Parathyroid adenoma (tissue), 2 donors: ENCODE measurements at regions not wholly inside any gene's neighbourhood (a gene's known extent, or its start where the extent isn't known, plus 50 kb on each side); places are given as distances from the start of the nearest gene placed in this dataset.

Experiments
- H2AFZ ChIP-seq: fragments of 300-600 bp; sonication (generic); one replicate; pipeline ENCODE4 v1.7.0; 2017; ENCODE audit warnings: antibody characterized with exemption, mild to moderate bottlenecking
- H3K27ac ChIP-seq: fragments of 300-600 bp; sonication (generic); one replicate; pipeline ENCODE4 v1.7.0; 2017
- H3K27me3 ChIP-seq: fragments of 300-600 bp; sonication (generic); one replicate; pipeline ENCODE4 v1.7.0; 2017; ENCODE audit warnings: low read length; ENCODE audit not compliant: control insufficient read depth, insufficient read depth
- H3K36me3 ChIP-seq: fragments of 300-600 bp; sonication (generic); one replicate; pipeline ENCODE4 v1.7.0; 2017; ENCODE audit warnings: low read length; ENCODE audit not compliant: control insufficient read depth, insufficient read depth
- H3K4me1 ChIP-seq: fragments of 300-600 bp; sonication (generic); one replicate; pipeline ENCODE4 v1.7.0; 2017; ENCODE audit warnings: control low read depth
- H3K4me2 ChIP-seq: fragments of 300-600 bp; sonication (generic); one replicate; pipeline ENCODE4 v1.7.0; 2017; ENCODE audit warnings: low read length
- H3K4me3 ChIP-seq: fragments of 300-600 bp; sonication (generic); one replicate; pipeline ENCODE4 v1.7.0; 2017; ENCODE audit warnings: low read depth, low read length
- H3K79me2 ChIP-seq: fragments of 300-600 bp; sonication (generic); one replicate; pipeline ENCODE4 v1.7.0; 2017; ENCODE audit warnings: control low read depth
- H3K9ac ChIP-seq: fragments of 300-600 bp; sonication (generic); one replicate; pipeline ENCODE4 v1.7.0; 2017; ENCODE audit warnings: mild to moderate bottlenecking
- H3K9me3 ChIP-seq: fragments of 300-600 bp; sonication (generic); one replicate; pipeline ENCODE4 v1.7.0; 2017; ENCODE audit warnings: low read length; ENCODE audit not compliant: control insufficient read depth
- CTCF ChIP-seq: fragments of 300-600 bp; sonication (generic); IDR thresholded peaks from one replicate; pipeline ENCODE4 v1.7.0; 2017; ENCODE audit warnings: antibody characterized with exemption, mild to moderate bottlenecking
- donor health status: primary hyperparathyroidism.

GRCh38 chr5:109532773-109533364, 123.1 kb upstream of the PJA2 start:
- Histone ChIP-seq H3K9me3 (no peaks in the 10 kb centered on the region), H3K9ac (no peak overlapping the region), H3K27ac (no peak overlapping the region), H3K36me3 (no peaks in the 10 kb centered on the region), H3K27me3 (no peaks in the 10 kb centered on the region), H3K4me1 (no peaks in the 10 kb centered on the region), H3K79me2 (no peaks in the 10 kb centered on the region), H3K4me2 (no peak overlapping the region), H2AFZ (peak overlapping the region; percentile 36), H3K4me3 (no peak overlapping the region)
- no peak for TF ChIP-seq CTCF

- H3K36me3 ChIP-seq: no peaks in the 10 kb centered on the region
- H2AFZ ChIP-seq: no peak overlapping the region
- no peaks in the 10 kb centered on the region for H3K27me3 ChIP-seq
- no peaks in the 10 kb centered on the region for H3K79me2 ChIP-seq
- no peaks in the 10 kb centered on the region for H3K9me3 ChIP-seq
- no peaks in the 10 kb centered on the region for H3K4me1 ChIP-seq
- no peak for TF ChIP-seq CTCF
- no peak overlapping the region for H3K4me2 ChIP-seq
- H3K4me3 ChIP-seq: no peak overlapping the region
- no peak overlapping the region for H3K9ac ChIP-seq
- no peak overlapping the region for H3K27ac ChIP-seq
Measured at GRCh38 chr5:109531262-109531661, 121.5 kb upstream of the PJA2 start.

- Histone ChIP-seq H3K27me3 (no peaks in the 10 kb centered on the region), H3K36me3 (no peaks in the 10 kb centered on the region), H2AFZ (no peak overlapping the region), H3K4me2 (no peak overlapping the region), H3K9ac (no peak overlapping the region), H3K4me3 (no peak overlapping the region), H3K4me1 (no peaks in the 10 kb centered on the region), H3K9me3 (no peaks in the 10 kb centered on the region), H3K27ac (no peak overlapping the region), H3K79me2 (no peaks in the 10 kb centered on the region)
- no peak for TF ChIP-seq CTCF
Measured at GRCh38 chr5:109529987-109530386, 120.2 kb upstream of the PJA2 start.

- H3K27me3 ChIP-seq: no peaks in the 10 kb centered on the region
Measured at GRCh38 chr5:109529520-109529919, 119.7 kb upstream of the PJA2 start.

More at GRCh38 chr5:109529520-109529919, 119.7 kb upstream of the PJA2 start:
- Histone ChIP-seq H3K79me2 (no peaks in the 10 kb centered on the region), H3K9ac (no peak overlapping the region), H3K27ac (no peak overlapping the region), H3K4me2 (no peak overlapping the region), H2AFZ (peak overlapping the region; percentile 29), H3K4me1 (no peaks in the 10 kb centered on the region), H3K4me3 (no peak overlapping the region), H3K9me3 (no peaks in the 10 kb centered on the region), H3K36me3 (no peaks in the 10 kb centered on the region)
- TF ChIP-seq CTCF: no peak
